GM18502 (cell line): ENCODE measurements at regions not wholly inside any gene's neighbourhood (a gene's known extent, or its start where the extent isn't known, plus 50 kb on each side); places are given as distances from the start of the nearest gene placed in this dataset.

Experiments used
- ATAC-seq: cut with Tn5 transposase; IDR thresholded peaks from one replicate; pipeline ENCODE4 v1.9.1; 2021; ENCODE audit warnings: mild to moderate bottlenecking; ENCODE audit not compliant: unreplicated experiment, poor library complexity

GRCh38 chr4:74610491-74610890 lies 165.6 kb downstream of the AREG start:
- no peak for ATAC-seq

DNA sequence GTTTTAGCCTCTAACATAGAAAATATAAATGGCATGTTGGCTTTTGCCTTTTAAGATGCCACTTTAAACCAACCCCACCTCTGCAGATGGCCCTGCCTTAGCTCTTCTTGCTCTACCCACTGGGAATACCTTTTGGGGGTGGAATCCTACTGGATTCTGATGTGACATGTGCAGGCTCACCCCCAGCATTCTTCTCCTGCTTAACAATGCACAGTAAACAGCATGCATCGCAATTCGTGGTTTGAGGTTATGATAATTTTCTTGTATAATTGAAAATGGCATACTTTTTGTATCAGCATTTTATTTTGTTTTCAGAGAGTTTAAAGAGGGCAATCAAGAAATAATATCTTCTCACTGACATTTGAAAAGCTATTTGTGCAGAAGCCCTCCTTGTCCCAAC lies 167.9 kb downstream of the AREG start:
- ATAC-seq, result no peak

DNA sequence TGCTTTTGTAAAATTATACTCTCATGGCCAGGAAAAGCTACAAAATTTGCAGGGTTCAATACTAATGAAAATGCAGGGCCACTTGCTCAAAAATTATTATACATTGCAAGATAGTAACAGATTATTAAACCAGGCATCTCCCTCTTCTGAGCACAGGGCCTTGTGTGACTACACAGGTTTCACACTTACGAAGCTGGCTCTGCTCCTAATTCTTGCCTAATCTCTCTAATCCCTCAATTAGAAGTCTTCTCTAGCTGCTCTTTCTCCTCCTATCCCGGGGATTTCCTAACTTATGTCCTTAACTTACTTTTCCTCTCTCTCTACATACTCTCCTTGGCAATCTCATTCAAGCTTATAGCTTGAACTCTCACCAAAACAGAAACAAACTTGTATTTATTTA lies 168.3 kb downstream of the AREG start:
- no peak for ATAC-seq

- ATAC-seq, result no peak
These were observed 170.5 kb downstream of the AREG start for GRCh38 chr4:74615411-74615810.

GRCh38 chr4:74618166-74618565 lies 173.2 kb downstream of the AREG start:
- no peak for ATAC-seq

DNA sequence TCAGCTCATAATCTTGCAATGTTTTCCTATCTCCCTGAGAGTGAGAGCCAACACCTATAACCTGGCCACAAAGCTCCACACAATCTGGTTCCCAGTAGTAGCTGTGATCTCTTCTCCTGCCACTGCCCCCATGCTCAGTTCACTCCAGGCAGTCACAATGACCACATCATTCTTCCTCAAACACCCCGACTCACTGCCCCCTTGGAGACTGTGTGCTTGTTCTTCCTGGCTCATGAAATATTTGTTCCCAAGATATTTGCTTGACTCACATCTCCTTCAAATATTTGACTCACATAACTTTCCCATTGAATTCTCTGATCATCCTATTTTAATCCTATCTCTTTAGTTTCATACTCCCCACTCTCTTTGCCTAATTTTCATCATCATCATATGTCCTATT lies 173.7 kb downstream of the AREG start:
- no peak for ATAC-seq

- no peak for ATAC-seq
These were observed 174.2 kb downstream of the BTC start for GRCh38 chr4:74619931-74620702.

DNA sequence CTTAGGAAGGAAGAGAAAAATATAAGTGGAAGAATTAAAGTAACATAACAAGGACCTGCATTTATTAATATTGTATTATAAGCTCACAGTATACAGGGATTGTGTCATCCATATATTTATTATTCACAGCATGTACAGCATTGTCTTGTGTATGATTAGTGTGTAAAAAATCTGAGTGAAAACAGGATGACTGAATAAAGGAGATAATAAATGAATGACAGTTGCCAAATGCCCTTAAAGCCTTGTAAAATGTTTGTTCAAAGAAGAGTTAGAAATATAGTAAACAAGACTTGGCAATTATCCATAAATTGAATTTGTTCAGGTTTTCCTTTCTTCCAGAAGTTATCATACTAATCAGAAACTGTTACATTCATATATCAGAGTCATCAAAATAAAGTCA lies 172.7 kb downstream of the BTC start:
- no peak for ATAC-seq

GRCh38 chr4:74623041-74623440 lies 171.3 kb downstream of the BTC start:
- ATAC-seq, result peak; percentile 93

DNA sequence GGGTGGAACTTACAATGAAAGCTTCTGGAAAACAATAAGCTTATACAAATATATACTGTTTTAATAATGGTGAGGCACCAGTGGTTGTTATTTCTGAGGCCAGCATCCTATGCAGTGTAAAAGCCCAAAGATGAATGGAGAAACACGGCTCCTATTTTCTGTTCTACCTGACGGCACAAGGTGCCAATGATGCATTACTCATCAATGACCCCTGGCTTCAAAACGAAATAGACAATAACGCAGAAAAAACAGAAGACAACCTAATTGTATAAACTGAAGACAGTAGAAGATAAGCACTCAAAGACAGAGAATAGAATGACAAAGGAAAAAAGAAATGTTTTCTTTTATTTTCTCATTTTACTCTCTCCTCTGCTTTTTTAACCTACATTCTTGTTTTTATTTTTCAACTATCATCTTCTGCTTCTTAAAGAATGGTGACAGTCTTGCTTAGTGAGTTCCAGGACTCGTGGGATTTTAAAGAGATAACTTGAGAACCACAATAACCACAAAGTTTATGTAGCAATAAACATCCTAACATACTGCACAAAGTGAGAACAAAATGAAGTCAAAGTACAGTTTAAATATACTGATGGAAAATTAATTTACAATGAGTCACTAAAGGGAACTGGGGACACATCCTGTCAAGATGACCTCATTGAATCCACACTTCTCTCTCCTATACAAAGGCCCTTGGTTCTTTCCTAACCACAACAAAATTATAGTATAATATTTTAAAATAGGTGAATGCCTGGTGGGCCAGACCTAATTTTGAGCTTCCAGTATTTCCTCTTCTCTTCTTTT lies 169.8 kb downstream of the BTC start:
- ATAC-seq, result no peak

DNA sequence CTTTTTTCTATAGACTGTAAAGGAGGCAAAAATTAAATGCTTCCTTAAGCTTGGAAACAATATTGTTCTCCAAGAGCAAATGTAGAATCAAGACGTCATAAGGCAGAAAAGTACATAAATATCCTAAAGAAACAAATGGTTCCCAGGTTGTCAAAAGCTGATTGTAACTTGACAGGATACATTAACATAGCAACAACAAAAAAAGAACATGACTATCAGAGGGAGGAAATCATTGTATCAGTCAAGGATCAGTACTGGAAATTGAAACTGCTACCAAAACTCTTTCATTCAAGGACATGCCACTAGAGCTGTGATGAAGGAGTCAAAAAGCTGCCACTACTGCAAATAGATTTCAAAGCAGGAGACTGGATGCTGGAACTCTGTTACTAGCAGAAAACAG lies 168.3 kb downstream of the BTC start:
- no peak for ATAC-seq

DNA sequence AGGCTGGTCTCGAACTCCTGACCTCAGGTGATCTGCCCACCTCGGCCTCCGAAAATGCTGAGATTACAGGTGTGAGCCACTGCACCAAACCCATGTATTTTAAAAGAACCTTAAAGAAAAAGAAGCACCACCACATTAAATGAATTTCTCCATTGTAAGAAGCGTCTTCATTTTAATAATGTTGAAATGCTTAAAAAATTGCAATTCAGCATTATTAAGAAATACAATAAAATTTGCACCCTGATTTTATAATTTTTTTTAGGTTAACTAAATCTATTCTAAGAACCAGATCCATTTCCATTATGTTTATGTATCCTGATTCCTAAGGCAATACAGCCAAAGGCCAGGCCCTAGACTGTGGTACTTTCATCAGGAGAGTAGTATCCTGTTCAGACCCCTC lies 167.2 kb downstream of the BTC start:
- no peak for ATAC-seq

DNA sequence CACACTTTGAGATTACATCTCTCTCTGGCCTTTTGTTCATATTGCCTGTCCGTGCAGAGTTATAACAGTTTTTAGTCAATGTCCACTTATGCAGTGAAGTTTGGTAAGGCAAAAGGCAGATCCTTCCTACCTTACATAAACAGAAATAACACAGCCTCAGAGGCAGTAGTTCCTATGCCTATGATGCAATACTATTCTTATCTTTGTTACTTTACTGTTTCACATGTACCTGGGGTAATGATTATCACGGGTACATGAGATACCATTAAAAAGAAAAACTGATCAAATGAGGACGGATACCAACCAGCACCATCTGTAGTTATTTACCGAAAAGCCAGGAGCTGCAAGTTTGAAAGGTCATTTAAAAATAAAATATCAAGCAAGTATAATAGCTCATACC lies 166.8 kb downstream of the BTC start:
- no peak for ATAC-seq

- ATAC-seq, result peak; percentile 62
These were observed 165.3 kb downstream of the BTC start for GRCh38 chr4:74628852-74629620.

GRCh38 chr4:74630551-74630950 lies 163.8 kb downstream of the BTC start:
- no peak for ATAC-seq

- no peak for ATAC-seq
These were observed 163.0 kb downstream of the BTC start for GRCh38 chr4:74631338-74631737.

DNA sequence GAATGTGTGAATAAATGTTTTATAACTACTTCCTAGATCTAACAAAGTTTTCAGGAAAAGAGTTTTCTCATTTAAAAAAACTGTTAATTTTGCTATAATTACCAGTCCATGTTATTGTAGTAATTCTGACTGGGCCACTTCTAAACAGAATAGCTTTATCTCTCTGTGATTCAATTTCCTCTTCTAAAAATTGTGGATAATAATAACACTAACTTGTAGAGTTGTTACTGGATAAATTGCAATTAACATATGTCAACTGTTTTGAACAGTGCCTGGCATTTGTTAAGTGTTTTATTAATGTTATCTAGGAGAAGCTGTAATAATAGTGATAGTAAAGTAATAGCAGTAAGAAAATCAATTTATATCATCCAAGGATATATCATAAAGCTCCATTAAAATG lies 162.3 kb downstream of the BTC start:
- ATAC-seq, result no peak

DNA sequence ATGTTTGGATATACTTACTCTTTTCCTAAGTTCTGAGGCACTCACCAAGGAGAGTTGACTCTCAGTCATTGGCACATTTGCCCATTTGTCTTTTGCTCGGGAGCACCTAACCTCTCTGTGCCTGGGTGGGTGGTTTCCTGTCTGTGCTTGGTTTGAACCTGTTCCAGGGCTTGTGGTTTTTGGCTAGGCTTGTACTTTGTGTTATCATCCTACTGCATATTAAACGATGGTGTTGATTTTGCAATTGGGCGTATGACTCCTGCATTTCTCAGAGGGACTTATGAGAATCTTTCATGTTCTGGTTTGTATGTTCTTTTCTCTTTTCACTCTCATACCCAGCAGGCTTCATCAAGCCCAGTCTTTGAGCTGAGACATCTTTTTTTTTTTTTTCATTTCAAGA lies 161.7 kb downstream of the BTC start:
- no peak for ATAC-seq

DNA sequence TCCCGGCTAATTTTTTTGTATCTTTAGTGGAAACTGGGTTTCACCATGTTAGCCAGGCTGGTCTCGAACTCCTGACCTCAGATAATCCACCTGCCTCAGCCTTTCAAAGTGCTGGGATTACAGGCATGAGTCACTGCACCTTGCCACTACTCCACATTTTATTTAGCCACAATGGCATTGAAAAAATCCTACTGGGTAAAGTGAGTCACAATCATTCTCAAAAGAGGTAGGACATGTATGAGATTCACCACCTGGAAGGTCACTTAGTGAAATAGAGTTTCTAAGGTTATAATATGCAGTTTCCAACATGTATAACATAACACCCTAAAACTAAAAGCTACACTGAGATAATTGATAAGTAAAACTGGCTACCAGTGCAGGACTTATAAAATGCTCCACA lies 159.2 kb downstream of the BTC start:
- ATAC-seq, result no peak

DNA sequence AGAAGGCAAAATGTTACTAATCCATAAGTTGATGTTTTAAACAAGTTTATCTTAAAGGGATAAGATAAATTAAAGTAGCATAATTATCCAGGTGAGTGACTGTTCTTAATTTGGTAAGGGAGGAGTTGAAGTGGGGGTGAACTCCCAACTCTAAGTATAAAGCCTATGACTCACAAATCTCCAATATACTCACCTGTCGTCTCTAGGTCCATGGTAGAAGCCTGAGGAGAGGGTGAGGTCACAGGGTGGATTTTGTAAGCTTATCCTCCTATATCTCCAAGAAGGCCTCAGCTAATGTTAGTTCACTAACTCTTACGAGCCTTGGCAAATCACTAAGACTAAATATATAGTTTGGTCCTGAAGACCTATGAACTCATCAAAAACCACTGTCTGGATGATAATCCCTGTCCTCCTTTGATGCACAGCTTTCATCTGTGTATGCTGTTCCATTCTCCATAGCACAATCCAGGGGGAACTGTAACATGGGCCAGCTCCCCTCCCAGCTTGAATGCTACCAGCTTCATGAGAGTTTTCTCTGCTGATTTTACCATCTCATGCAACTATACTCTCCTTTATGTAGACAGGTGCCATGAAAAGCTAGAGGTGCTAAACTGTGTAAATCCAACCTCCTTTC lies 158.7 kb downstream of the BTC start:
- no peak for ATAC-seq

- no peak for ATAC-seq
These were observed 156.3 kb downstream of the BTC start for GRCh38 chr4:74638001-74638400.
